ENCODE measurements at regions not wholly inside any gene's neighbourhood (a gene's known extent, or its start where the extent isn't known, plus 50 kb on each side); places are given as distances from the start of the nearest gene placed in this dataset.
A peak's percentile ranks its signal among the peaks of the same experiment; 100 is the strongest.

- TF ChIP-seq EZH2 (IDR thresholded peaks at IDR 0.05) (no peak), FOXP2 (optimal IDR thresholded peaks at IDR 0.05; ENCODE audit: control extremely low read depth, extremely low read length, insufficient read depth) (no peak), POLR2AphosphoS5 (IDR thresholded peaks at IDR 0.05; ENCODE audit: borderline replicate concordance, low read depth, low read length) (no peak)
- H3K4me3 ChIP-seq, result no peak overlapping the region
- H3K27ac ChIP-seq, result no peak overlapping the region
- H3K9ac ChIP-seq (ENCODE audit: insufficient read length), result no peak overlapping the region
- no peaks in the 10 kb centered on the region for H3K36me3 ChIP-seq (ENCODE audit: insufficient read depth, low read length)
- H3K9me3 ChIP-seq (ENCODE audit: low read depth, low read length), result no peaks in the 10 kb centered on the region
- no peak for DNase-seq (ENCODE audit: low read depth, low spot score)
Observed at GRCh38 chr4:110949542-110949941, 326.7 kb upstream of the PITX2 start.

DNA sequence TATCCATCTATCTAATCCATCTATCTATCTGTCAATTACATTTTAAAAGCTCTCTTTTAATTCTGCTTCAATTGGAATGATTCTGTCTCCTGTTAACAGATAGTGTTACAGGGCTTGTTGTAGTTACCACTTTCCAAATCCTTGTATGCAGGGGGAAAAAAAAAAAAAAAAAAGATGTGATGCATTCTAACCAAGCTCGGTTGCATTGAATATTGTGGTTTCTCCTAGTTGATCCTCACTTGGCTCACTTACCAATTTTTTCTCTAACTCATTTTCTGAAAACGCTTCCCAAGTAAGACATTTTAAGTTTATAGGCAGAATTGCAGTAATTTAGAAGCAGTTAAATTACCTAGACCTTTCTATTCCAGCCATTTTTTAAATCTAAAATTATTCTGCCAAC lies 327.9 kb upstream of the PITX2 start:
- no peak overlapping the region for H3K27ac ChIP-seq
- no peak overlapping the region for H3K4me3 ChIP-seq
- H3K9me3 ChIP-seq (ENCODE audit: low read depth, low read length), result no peaks in the 10 kb centered on the region
- no peak for TF ChIP-seq EZH2 (IDR thresholded peaks at IDR 0.05)
- no peak for TF ChIP-seq FOXP2 (optimal IDR thresholded peaks at IDR 0.05; ENCODE audit: control extremely low read depth, extremely low read length, insufficient read depth)
- TF ChIP-seq POLR2AphosphoS5 (IDR thresholded peaks at IDR 0.05; ENCODE audit: borderline replicate concordance, low read depth, low read length), result no peak
- no peak overlapping the region for H3K9ac ChIP-seq (ENCODE audit: insufficient read length)
- no peak for DNase-seq (ENCODE audit: low read depth, low spot score)
- H3K36me3 ChIP-seq (ENCODE audit: insufficient read depth, low read length), result no peaks in the 10 kb centered on the region

DNA sequence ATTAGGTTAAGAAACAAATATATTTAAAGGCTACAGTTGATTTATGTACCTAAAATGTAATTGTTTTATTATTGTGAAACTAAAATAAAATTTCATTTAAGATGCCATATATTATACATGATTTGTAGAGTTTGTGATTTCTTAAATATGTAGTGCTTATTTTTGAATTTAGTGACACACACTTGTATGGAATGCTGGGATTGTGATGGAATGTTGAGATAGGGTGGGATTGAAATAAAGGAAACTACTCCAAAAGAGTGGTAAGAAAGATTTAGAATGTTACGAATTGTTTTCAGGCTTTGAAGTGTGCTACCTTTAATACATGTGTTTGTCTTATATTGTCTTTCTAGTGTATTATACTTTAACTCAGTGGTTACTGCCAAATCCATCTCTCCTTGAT lies 330.3 kb upstream of the PITX2 start:
- no peak for DNase-seq (ENCODE audit: low read depth, low spot score)
- no peaks in the 10 kb centered on the region for H3K36me3 ChIP-seq (ENCODE audit: insufficient read depth, low read length)
- H3K4me3 ChIP-seq, result no peak overlapping the region
- peak overlapping the region; percentile 14; the same call in 1 of the 2 replicates for H3K27ac ChIP-seq
- no peak overlapping the region for H3K9ac ChIP-seq (ENCODE audit: insufficient read length)
- TF ChIP-seq POLR2AphosphoS5 (IDR thresholded peaks at IDR 0.05; ENCODE audit: borderline replicate concordance, low read depth, low read length), result no peak
- no peaks in the 10 kb centered on the region for H3K9me3 ChIP-seq (ENCODE audit: low read depth, low read length)

- no peaks in the 10 kb centered on the region for H3K9me3 ChIP-seq (ENCODE audit: low read depth, low read length)
- H3K36me3 ChIP-seq (ENCODE audit: insufficient read depth, low read length), result no peaks in the 10 kb centered on the region
- no peak for TF ChIP-seq FOXP2 (optimal IDR thresholded peaks at IDR 0.05; ENCODE audit: control extremely low read depth, extremely low read length, insufficient read depth)
- TF ChIP-seq EZH2 (IDR thresholded peaks at IDR 0.05), result no peak
- TF ChIP-seq POLR2AphosphoS5 (IDR thresholded peaks at IDR 0.05; ENCODE audit: borderline replicate concordance, low read depth, low read length), result no peak
- no peak for DNase-seq (ENCODE audit: low read depth, low spot score)
- H3K27ac ChIP-seq, result peak overlapping the region; percentile 35; the same call in 1 of the 2 replicates
- no peak overlapping the region for H3K9ac ChIP-seq (ENCODE audit: insufficient read length)
- 0 out of 2 replicates have a peak overlapping the region, but pooled peaks have one; percentile 7 for H3K4me3 ChIP-seq
Observed at GRCh38 chr4:110953898-110954297, 331.0 kb upstream of the PITX2 start.

- DNase-seq (ENCODE audit: low read depth, low spot score), result no peak
- H3K27ac ChIP-seq, result no peak overlapping the region; the same call in 1 of the 2 replicates
- TF ChIP-seq EZH2 (IDR thresholded peaks at IDR 0.05) (no peak), FOXP2 (optimal IDR thresholded peaks at IDR 0.05; ENCODE audit: control extremely low read depth, extremely low read length, insufficient read depth) (no peak), POLR2AphosphoS5 (IDR thresholded peaks at IDR 0.05; ENCODE audit: borderline replicate concordance, low read depth, low read length) (no peak)
- no peaks in the 10 kb centered on the region for H3K36me3 ChIP-seq (ENCODE audit: insufficient read depth, low read length)
- H3K9ac ChIP-seq (ENCODE audit: insufficient read length), result no peak overlapping the region
- H3K9me3 ChIP-seq (ENCODE audit: low read depth, low read length), result no peaks in the 10 kb centered on the region
- H3K4me3 ChIP-seq, result no peak overlapping the region
Observed at GRCh38 chr4:110955748-110956147, 332.9 kb upstream of the PITX2 start.

GRCh38 chr4:110959041-110959643 lies 336.3 kb upstream of the PITX2 start:
- peak; percentile 59 for DNase-seq (ENCODE audit: low read depth, low spot score)
- no peaks in the 10 kb centered on the region for H3K9me3 ChIP-seq (ENCODE audit: low read depth, low read length)
- peak overlapping the region; percentile 90 for H3K27ac ChIP-seq
- no peaks in the 10 kb centered on the region for H3K36me3 ChIP-seq (ENCODE audit: insufficient read depth, low read length)
- H3K4me3 ChIP-seq, result peak overlapping the region; percentile 53
- no peak for TF ChIP-seq FOXP2 (optimal IDR thresholded peaks at IDR 0.05; ENCODE audit: control extremely low read depth, extremely low read length, insufficient read depth)
- no peak for TF ChIP-seq EZH2 (IDR thresholded peaks at IDR 0.05)
- TF ChIP-seq POLR2AphosphoS5 (IDR thresholded peaks at IDR 0.05; ENCODE audit: borderline replicate concordance, low read depth, low read length), result no peak
- peak overlapping the region; percentile 49 for H3K9ac ChIP-seq (ENCODE audit: insufficient read length)

DNA sequence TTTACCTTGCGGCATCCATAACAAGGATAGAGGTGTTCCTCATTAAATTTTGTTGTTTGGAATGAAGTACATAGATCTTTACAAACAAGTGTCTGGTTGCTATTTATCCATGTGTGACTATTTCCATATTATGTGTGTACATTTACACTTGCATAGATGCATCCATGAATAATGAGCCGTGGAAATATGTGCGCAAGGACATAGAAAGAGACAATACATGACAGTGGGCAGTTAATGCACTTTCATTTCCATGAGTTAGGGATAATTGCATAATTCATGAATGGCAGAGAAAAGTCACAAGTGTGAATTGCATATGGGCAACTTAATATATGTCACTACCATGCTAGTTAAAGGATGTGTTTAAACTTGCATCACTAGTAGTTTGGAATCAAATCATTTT lies 338.2 kb upstream of the PITX2 start:
- H3K4me3 ChIP-seq, result no peak overlapping the region
- no peak overlapping the region for H3K9ac ChIP-seq (ENCODE audit: insufficient read length)
- H3K27ac ChIP-seq, result peak overlapping the region; percentile 19
- H3K9me3 ChIP-seq (ENCODE audit: low read depth, low read length), result no peaks in the 10 kb centered on the region
- TF ChIP-seq FOXP2 (optimal IDR thresholded peaks at IDR 0.05; ENCODE audit: control extremely low read depth, extremely low read length, insufficient read depth) (no peak), POLR2AphosphoS5 (IDR thresholded peaks at IDR 0.05; ENCODE audit: borderline replicate concordance, low read depth, low read length) (no peak), EZH2 (IDR thresholded peaks at IDR 0.05) (no peak)
- no peaks in the 10 kb centered on the region for H3K36me3 ChIP-seq (ENCODE audit: insufficient read depth, low read length)
- DNase-seq (ENCODE audit: low read depth, low spot score), result no peak

- no peak for DNase-seq (ENCODE audit: low read depth, low spot score)
- peak overlapping the region; percentile 55; the same call in 1 of the 2 replicates for H3K27ac ChIP-seq
Observed at GRCh38 chr4:110962616-110963015, 339.7 kb upstream of the PITX2 start.

More at GRCh38 chr4:110962616-110963015, 339.7 kb upstream of the PITX2 start:
- H3K9me3 ChIP-seq (ENCODE audit: low read depth, low read length), result no peaks in the 10 kb centered on the region
- no peaks in the 10 kb centered on the region for H3K36me3 ChIP-seq (ENCODE audit: insufficient read depth, low read length)
- no peak for TF ChIP-seq EZH2 (IDR thresholded peaks at IDR 0.05)
- no peak for TF ChIP-seq POLR2AphosphoS5 (IDR thresholded peaks at IDR 0.05; ENCODE audit: borderline replicate concordance, low read depth, low read length)
- no peak for TF ChIP-seq FOXP2 (optimal IDR thresholded peaks at IDR 0.05; ENCODE audit: control extremely low read depth, extremely low read length, insufficient read depth)
- H3K4me3 ChIP-seq, result peak overlapping the region; percentile 8; the same call in 1 of the 2 replicates
- no peak overlapping the region for H3K9ac ChIP-seq (ENCODE audit: insufficient read length)

Data from SK-N-MC (cell line).